ENCODE measurements at regions not wholly inside any gene's neighbourhood (a gene's known extent, or its start where the extent isn't known, plus 50 kb on each side); places are given as distances from the start of the nearest gene placed in this dataset.

- DNase-seq (ENCODE audit: low spot score) = no peak
Observed at GRCh38 chr18:61082976-61083630, 250.1 kb upstream of the CDH20 start.

- no peak for DNase-seq (ENCODE audit: low spot score)
Observed at GRCh38 chr18:61085036-61085435, 248.2 kb upstream of the CDH20 start.

GRCh38 chr18:61085761-61086160 lies 247.5 kb upstream of the CDH20 start:
- no peak for DNase-seq (ENCODE audit: low spot score)

GRCh38 chr18:61086657-61087056 lies 246.6 kb upstream of the CDH20 start:
- no peak for DNase-seq (ENCODE audit: low spot score)

- DNase-seq (ENCODE audit: low spot score) = no peak
Observed at GRCh38 chr18:61091379-61091778, 241.9 kb upstream of the CDH20 start.

GRCh38 chr18:61093965-61094364 lies 239.3 kb upstream of the CDH20 start:
- DNase-seq (ENCODE audit: low spot score) = no peak

GRCh38 chr18:61096226-61096625 lies 237.0 kb upstream of the CDH20 start:
- DNase-seq (ENCODE audit: low spot score) = no peak

- no peak for DNase-seq (ENCODE audit: low spot score)
Observed at GRCh38 chr18:61107113-61107512, 226.1 kb upstream of the CDH20 start.

GRCh38 chr18:61108706-61109105 lies 224.5 kb upstream of the CDH20 start:
- no peak for DNase-seq (ENCODE audit: low spot score)

- DNase-seq (ENCODE audit: low spot score) = no peak
Observed at GRCh38 chr18:61123309-61123708, 209.9 kb upstream of the CDH20 start.

GRCh38 chr18:61127714-61128467 lies 205.3 kb upstream of the CDH20 start:
- DNase-seq (ENCODE audit: low spot score) = no peak

- no peak for DNase-seq (ENCODE audit: low spot score)
Observed at GRCh38 chr18:61129001-61129400, 204.2 kb upstream of the CDH20 start.

- no peak for DNase-seq (ENCODE audit: low spot score)
Observed at GRCh38 chr18:61132031-61132430, 201.2 kb upstream of the CDH20 start.

- DNase-seq (ENCODE audit: low spot score) = no peak
Observed at GRCh38 chr18:61133783-61134182, 199.4 kb upstream of the CDH20 start.

GRCh38 chr18:61136711-61137251 lies 196.4 kb upstream of the CDH20 start:
- DNase-seq (ENCODE audit: low spot score) = no peak

GRCh38 chr18:61141691-61142090 lies 191.5 kb upstream of the CDH20 start:
- DNase-seq (ENCODE audit: low spot score) = no peak

- DNase-seq (ENCODE audit: low spot score) = no peak
Observed at GRCh38 chr18:61148322-61148721, 184.9 kb upstream of the CDH20 start.

- DNase-seq (ENCODE audit: low spot score) = no peak
Observed at GRCh38 chr18:61149786-61150185, 183.4 kb upstream of the CDH20 start.

- no peak for DNase-seq (ENCODE audit: low spot score)
Observed at GRCh38 chr18:61153571-61153970, 179.7 kb upstream of the CDH20 start.

GRCh38 chr18:61154866-61155265 lies 178.4 kb upstream of the CDH20 start:
- DNase-seq (ENCODE audit: low spot score) = no peak

GRCh38 chr18:61155586-61155985 lies 177.6 kb upstream of the CDH20 start:
- no peak for DNase-seq (ENCODE audit: low spot score)

- no peak for DNase-seq (ENCODE audit: low spot score)
Observed at GRCh38 chr18:61157451-61157850, 175.8 kb upstream of the CDH20 start.

- no peak for DNase-seq (ENCODE audit: low spot score)
Observed at GRCh38 chr18:61159246-61159645, 174.0 kb upstream of the CDH20 start.

GRCh38 chr18:61164321-61164720 lies 168.9 kb upstream of the CDH20 start:
- no peak for DNase-seq (ENCODE audit: low spot score)
